ENCODE measurements at regions not wholly inside any gene's neighbourhood (a gene's known extent, or its start where the extent isn't known, plus 50 kb on each side); places are given as distances from the start of the nearest gene placed in this dataset.

DNA sequence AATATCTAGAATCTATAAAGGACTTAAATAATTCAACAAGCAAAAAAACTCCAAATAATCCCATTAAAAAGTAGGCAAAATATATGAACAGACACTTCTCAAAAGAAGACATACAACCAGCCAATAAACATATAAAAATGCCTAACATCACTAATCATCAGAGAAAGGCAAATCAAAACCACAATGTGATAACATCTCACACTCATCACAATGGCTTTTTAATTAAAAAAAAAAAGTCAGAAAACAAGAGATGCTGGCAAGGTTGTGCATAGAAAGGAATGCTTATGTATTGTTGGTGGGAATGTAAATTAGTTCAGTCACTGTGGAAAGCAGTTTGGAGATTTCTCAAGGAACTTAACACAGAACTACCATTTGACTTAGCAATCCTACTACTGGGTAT is 979.6 kb upstream of the MAP3K7 start:
- TF ChIP-seq, protein P1, sequence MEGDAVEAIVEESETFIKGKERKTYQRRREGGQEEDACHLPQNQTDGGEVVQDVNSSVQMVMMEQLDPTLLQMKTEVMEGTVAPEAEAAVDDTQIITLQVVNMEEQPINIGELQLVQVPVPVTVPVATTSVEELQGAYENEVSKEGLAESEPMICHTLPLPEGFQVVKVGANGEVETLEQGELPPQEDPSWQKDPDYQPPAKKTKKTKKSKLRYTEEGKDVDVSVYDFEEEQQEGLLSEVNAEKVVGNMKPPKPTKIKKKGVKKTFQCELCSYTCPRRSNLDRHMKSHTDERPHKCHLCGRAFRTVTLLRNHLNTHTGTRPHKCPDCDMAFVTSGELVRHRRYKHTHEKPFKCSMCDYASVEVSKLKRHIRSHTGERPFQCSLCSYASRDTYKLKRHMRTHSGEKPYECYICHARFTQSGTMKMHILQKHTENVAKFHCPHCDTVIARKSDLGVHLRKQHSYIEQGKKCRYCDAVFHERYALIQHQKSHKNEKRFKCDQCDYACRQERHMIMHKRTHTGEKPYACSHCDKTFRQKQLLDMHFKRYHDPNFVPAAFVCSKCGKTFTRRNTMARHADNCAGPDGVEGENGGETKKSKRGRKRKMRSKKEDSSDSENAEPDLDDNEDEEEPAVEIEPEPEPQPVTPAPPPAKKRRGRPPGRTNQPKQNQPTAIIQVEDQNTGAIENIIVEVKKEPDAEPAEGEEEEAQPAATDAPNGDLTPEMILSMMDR (IDR thresholded peaks at IDR 0.05), result no peak
- no peak for TF ChIP-seq POLR2A (IDR thresholded peaks at IDR 0.05)

Measured in body of pancreas (tissue), 4 donors.